Retinal pigment epithelial cell (primary cell): ENCODE measurements at regions not wholly inside any gene's neighbourhood (a gene's known extent, or its start where the extent isn't known, plus 50 kb on each side); places are given as distances from the start of the nearest gene placed in this dataset.

Source experiments
- DNase-seq: peaks from one replicate; pipeline ENCODE4 v3.0.0-alpha.2; 2010; ENCODE audit warnings: low read depth
- H3K4me3 ChIP-seq: 2 replicates; pipeline ENCODE4 v1.5.1; 2011; ENCODE audit warnings: mild to moderate bottlenecking, low read length, control low read depth, moderate library complexity
- CTCF ChIP-seq: conservative IDR thresholded peaks from 2 replicates; pipeline ENCODE4 v1.5.1; 2011; ENCODE audit warnings: low read depth, low read length, control low read depth, inconsistent platforms

GRCh38 chr15:29334544-29334943 is 64.9 kb upstream of the NSMCE3 start:
- TF ChIP-seq CTCF: no peak
- H3K4me3 ChIP-seq: no peak overlapping the region
- no peak for DNase-seq

GRCh38 chr15:29333261-29333660 is 63.6 kb upstream of the NSMCE3 start:
- no peak for DNase-seq
- TF ChIP-seq CTCF: no peak

GRCh38 chr15:29331669-29332068 is 62.0 kb upstream of the NSMCE3 start:
- TF ChIP-seq CTCF: no peak
- no peak for DNase-seq
- no peak overlapping the region for H3K4me3 ChIP-seq

More at GRCh38 chr15:29333261-29333660, 63.6 kb upstream of the NSMCE3 start:
- no peak overlapping the region for H3K4me3 ChIP-seq

DNA sequence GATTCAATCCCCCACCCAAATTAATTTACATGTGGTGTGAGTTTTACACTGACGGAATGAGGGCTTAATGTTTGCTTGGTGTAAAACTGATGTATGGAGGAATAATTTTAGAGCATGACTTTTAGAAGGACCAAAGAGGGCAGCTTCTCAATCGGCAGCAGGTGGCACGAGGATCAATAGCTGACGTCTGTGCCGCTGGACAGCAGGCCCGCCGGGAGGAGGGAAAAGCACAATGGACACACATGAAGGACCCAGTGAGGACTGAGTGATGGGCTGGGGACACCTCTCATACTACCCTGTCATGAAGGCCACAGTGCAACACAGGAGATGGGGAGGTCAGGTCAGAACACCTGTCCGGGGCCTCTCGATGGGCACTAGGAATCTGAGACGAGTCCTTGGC is 61.4 kb upstream of the NSMCE3 start:
- no peak for DNase-seq
- no peak for TF ChIP-seq CTCF
- H3K4me3 ChIP-seq: no peak overlapping the region

DNA sequence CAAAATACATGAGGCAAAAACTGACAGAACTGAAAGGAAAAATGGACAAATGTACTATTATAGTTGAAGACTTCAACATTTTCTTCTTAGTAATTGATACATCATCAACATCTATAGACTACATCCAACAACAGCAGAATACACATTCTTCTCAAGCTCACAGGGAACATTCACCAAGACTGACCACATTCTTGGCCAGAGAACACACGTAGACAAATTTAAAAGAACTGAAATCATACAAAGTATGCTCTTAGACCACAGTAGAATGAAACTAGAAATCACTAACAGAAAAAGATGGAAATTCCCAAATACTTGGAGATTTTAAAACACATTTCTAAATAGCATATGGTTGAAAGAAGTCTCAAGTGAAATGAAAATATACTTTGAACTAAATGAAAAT is 55.1 kb upstream of the NSMCE3 start:
- no peak for DNase-seq
- no peak for TF ChIP-seq CTCF
- H3K4me3 ChIP-seq: no peak overlapping the region

DNA sequence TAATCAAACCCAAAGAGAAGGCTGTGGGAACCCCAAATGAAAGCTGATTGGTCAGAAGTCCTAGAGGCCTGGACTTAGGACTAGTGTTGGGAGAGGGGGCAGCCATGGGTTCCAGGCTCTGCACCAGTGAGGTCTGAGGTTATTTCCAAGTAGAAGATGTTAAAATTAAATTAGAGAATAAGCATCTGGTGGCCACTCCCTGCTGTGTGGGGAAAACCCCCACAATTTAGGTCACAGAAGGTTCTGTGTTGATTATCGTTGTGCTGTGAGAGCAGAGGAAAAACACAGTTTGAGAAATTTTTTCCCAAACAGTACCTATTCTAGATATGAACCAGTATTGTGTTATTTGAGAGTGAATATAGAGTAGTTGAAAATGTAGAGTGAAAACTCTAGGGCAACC is 53.9 kb upstream of the NSMCE3 start:
- no peak for TF ChIP-seq CTCF
- no peak overlapping the region for H3K4me3 ChIP-seq
- no peak for DNase-seq

GRCh38 chr15:29322415-29322814 is 52.8 kb upstream of the NSMCE3 start:
- TF ChIP-seq CTCF: no peak
- no peak overlapping the region for H3K4me3 ChIP-seq
- DNase-seq: no peak
